Fibroblast of pulmonary artery (primary cell): ENCODE measurements at regions not wholly inside any gene's neighbourhood (a gene's known extent, or its start where the extent isn't known, plus 50 kb on each side); places are given as distances from the start of the nearest gene placed in this dataset.

Experiments used
- DNase-seq: peaks from one replicate; pipeline ENCODE4 v3.0.0-alpha.2; 2010; ENCODE audit warnings: low read depth
- H3K4me3 ChIP-seq: replicated peaks from 2 replicates; pipeline ENCODE4 v1.5.1; 2011; ENCODE audit warnings: low read depth, mild to moderate bottlenecking, control low read depth, low read length, moderate library complexity
- TF ChIP-seq, protein P1 (sequence below): IDR thresholded peaks from 2 replicates; pipeline ENCODE4 v1.5.1; 2011; ENCODE audit warnings: mild to moderate bottlenecking, control low read depth, low read length, inconsistent platforms; ENCODE audit errors: missing control alignments

DNA sequence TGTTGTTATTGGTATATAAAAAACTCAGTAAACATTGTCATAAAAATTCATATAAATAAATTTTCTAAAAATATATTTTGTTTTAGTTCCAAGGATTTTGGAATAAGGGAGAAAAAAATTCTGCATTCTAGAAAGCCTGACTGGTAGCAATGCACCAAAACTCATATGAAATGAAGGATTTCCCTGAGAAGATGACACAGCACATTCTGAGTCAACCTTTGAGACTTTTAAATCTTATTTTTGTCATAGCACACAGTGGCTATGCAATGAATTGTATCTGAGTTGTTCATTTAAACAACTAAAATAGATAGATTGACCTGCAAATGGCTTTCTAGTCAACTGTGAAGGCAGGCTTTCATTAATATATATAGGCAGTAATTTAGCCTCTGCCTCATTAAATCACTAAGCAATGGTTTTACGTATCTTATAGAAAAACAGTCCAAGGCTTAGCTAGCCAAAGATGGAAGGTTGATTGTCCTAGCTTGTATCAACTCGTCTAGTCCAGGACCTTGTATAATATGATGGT lies 239.1 kb upstream of the NEIL3 start:
- no peak overlapping the region for H3K4me3 ChIP-seq
- DNase-seq: no peak
- TF ChIP-seq, protein P1, sequence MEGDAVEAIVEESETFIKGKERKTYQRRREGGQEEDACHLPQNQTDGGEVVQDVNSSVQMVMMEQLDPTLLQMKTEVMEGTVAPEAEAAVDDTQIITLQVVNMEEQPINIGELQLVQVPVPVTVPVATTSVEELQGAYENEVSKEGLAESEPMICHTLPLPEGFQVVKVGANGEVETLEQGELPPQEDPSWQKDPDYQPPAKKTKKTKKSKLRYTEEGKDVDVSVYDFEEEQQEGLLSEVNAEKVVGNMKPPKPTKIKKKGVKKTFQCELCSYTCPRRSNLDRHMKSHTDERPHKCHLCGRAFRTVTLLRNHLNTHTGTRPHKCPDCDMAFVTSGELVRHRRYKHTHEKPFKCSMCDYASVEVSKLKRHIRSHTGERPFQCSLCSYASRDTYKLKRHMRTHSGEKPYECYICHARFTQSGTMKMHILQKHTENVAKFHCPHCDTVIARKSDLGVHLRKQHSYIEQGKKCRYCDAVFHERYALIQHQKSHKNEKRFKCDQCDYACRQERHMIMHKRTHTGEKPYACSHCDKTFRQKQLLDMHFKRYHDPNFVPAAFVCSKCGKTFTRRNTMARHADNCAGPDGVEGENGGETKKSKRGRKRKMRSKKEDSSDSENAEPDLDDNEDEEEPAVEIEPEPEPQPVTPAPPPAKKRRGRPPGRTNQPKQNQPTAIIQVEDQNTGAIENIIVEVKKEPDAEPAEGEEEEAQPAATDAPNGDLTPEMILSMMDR: no peak

DNA sequence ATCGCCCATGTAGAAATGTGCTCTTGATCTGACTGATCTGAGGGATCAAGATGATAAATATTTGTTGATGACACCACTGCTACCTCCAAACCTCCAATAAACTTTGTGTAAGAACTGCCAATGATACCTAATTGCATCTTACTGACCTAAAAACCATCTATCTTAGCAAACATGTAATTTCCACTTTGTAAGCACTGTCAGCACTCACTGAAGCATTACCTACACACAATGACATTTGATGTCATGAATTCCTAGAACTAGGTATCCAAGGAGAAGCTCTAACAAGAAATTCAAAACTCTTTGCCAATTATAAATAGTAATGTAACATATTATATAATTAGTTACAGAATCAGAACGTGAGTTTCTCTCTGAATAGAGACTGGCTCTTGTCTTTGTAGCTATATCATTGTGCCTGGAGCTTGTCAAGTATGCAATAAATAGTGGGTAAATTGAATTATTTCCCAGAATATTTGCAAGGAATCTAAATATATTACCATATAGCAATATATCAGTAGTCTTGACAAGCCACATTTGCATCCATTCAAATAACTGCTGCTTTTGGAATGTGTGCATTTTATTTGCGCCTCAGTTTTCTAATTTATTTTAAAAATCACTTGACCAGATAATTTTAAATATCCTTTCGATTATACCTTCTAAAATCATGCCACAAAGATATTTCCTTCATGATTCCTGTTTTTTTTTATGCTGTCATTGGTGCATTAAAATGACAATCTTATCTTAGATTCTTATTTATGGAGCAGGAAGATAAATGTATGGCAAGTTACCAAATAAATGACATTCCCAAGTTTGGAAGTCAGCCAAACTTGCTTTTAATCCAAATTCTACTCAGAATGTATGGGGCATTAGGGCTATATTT lies 232.3 kb upstream of the NEIL3 start:
- no peak for DNase-seq
- TF ChIP-seq, protein P1: no peak
- H3K4me3 ChIP-seq: no peak overlapping the region

DNA sequence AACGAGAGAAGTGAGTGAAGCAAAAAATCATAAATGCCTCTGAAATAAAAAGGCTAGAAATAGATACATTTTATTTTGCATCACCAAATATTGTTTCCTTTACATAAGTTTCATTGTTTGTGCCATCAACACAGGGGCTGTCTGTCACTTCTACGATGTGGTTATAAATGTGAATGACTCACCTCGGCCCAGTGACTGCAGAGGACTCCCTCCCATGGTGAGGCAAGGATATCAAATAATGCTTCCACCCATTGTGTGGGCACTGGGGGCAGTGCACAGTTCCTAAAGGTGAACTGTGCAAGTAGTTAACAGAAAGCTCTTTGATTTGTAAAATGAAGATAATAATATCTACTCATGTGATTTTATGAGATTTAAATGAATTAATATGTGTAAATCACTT lies 230.3 kb upstream of the NEIL3 start:
- TF ChIP-seq, protein P1: no peak
- no peak for DNase-seq
- H3K4me3 ChIP-seq: no peak overlapping the region

DNA sequence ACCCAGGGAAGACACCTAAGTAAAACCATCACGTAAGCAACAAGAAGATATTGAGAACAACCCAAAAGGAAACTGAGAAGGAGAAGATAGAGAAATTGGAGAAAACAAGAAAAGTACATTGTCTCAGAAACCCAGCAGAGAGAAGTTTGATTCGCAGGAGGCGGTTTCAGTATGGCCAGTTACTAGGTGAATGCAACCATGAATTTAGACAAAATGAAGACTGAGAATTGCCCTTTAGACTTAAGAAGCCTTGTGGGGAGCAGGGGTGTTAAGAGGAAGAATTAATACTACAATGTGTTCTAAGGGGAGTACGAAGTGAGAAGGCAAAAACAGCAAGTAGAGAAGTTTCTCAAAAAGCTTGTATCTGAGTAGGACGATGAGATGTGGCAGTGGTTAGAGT lies 229.3 kb upstream of the NEIL3 start:
- no peak for DNase-seq
- H3K4me3 ChIP-seq: no peak overlapping the region
- TF ChIP-seq, protein P1: no peak

DNA sequence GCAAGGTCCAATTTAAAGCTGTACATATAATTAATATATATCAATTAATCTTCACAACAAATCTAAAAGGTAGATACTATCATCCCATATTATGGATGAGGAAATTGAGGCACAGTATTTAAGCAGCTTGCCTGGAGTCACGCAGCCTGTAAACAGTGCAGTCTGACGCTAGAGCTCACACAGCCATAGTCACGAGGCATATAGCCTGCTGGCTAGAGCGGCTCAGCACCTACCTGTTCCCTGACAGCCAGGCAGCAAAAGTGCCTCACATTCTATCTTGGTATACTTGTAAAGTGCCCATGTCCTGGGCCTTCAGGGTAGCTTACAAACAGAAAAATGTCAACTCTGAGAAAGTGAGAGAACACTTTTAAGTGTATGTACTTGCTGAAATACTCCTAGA lies 222.6 kb upstream of the NEIL3 start:
- TF ChIP-seq, protein P1: no peak
- H3K4me3 ChIP-seq: no peak overlapping the region
- no peak for DNase-seq

DNA sequence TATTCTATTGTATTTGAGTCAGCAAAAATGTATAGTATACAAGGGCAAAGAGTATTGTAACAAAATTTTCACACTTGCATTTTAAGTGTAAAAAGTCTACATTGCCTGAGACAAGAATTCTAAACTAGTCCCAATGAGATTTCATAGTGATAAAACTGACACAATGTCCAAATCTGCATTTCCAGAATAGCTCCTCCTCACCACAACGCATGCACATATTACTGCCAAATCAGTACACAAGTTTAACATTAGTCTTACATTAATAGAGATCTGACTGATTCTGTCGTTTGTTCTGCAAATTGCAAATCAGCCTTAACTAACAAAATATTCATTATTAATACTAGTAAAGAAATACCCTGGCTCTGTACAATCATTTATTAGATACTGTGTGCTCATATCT lies 222.2 kb upstream of the NEIL3 start:
- H3K4me3 ChIP-seq: no peak overlapping the region
- TF ChIP-seq, protein P1: no peak
- DNase-seq: no peak
